SU-DHL-6 (cell line): ENCODE measurements at regions not wholly inside any gene's neighbourhood (a gene's known extent, or its start where the extent isn't known, plus 50 kb on each side); places are given as distances from the start of the nearest gene placed in this dataset.

ENCODE experiments used
- H2AFZ ChIP-seq: fragments of 200-600 bp; sonication (generic); 2 replicates; pipeline ENCODE4 v1.6.1; 2014; ENCODE audit warnings: low read depth, mild to moderate bottlenecking, moderate library complexity, mixed read lengths, antibody characterized with exemption, low read length; ENCODE audit not compliant: severe bottlenecking
- H3F3A ChIP-seq: fragments of 200-600 bp; shearing (Covaris generic); 2 replicates; pipeline ENCODE4 v1.6.0; 2016; ENCODE audit warnings: antibody characterized with exemption, mild to moderate bottlenecking; ENCODE audit not compliant: insufficient read depth
- H3K27ac ChIP-seq: fragments of 200-600 bp; sonication (generic); 2 replicates; pipeline ENCODE4 v1.5.1; 2016; ENCODE audit warnings: low read depth, mild to moderate bottlenecking, low read length, moderate library complexity, mixed read lengths
- H3K27me3 ChIP-seq: fragments of 200-600 bp; sonication (generic), shearing (Covaris generic); 2 replicates; pipeline ENCODE4 v1.6.0; 2014; ENCODE audit warnings: mild to moderate bottlenecking, low read length
- H3K36me3 ChIP-seq: fragments of 200-600 bp; sonication (generic); 2 replicates; pipeline ENCODE4 v1.6.1; 2014; ENCODE audit warnings: mild to moderate bottlenecking, low read length, mixed read lengths
- H3K4me2 ChIP-seq: fragments of 300-600, 200-600 bp; shearing (Covaris generic), sonication (generic); 2 replicates; pipeline ENCODE4 v1.6.0; 2014; ENCODE audit warnings: low read length, low read depth, mild to moderate bottlenecking; ENCODE audit not compliant: poor library complexity, severe bottlenecking
- H3K4me3 ChIP-seq: fragments of 200-600 bp; sonication (generic); 2 replicates; pipeline ENCODE4 v1.5.1; 2014; ENCODE audit warnings: antibody characterized with exemption, low read length, mild to moderate bottlenecking, mixed read lengths; ENCODE audit not compliant: insufficient read depth, poor library complexity, severe bottlenecking
- H3K79me2 ChIP-seq: fragments of 200-600 bp; sonication (generic); 2 replicates; pipeline ENCODE4 v1.6.1; 2014; ENCODE audit warnings: mild to moderate bottlenecking, low read length, moderate library complexity; ENCODE audit not compliant: insufficient read depth
- H3K9ac ChIP-seq: fragments of 200-600 bp; sonication (generic); 2 replicates; pipeline ENCODE4 v1.7.0; 2014; ENCODE audit warnings: mild to moderate bottlenecking, low read length
- H3K9me2 ChIP-seq: fragments of 200-600 bp; sonication (generic); replicated peaks from 2 replicates; pipeline ENCODE4 v1.6.1; 2014; ENCODE audit warnings: low read length; ENCODE audit not compliant: insufficient read depth
- H3K9me3 ChIP-seq: fragments of 200-600 bp; sonication (generic); 2 replicates; pipeline ENCODE4 v1.6.1; 2014; ENCODE audit warnings: low read length, mixed read lengths; ENCODE audit not compliant: insufficient read depth
- H4K20me1 ChIP-seq: fragments of 200-600 bp; sonication (generic); 2 replicates; pipeline ENCODE4 v1.6.1; 2014; ENCODE audit warnings: low read depth, mild to moderate bottlenecking, antibody characterized with exemption, low read length, moderate library complexity, mixed read lengths
- EZH2phosphoT487 ChIP-seq: fragments of 200-600 bp; sonication (generic), shearing (Covaris generic); conservative IDR thresholded peaks from 2 replicates; pipeline ENCODE4 v1.6.1; 2018; ENCODE audit warnings: mild to moderate bottlenecking, antibody characterized with exemption, low read length, moderate library complexity, mixed read lengths
- TF ChIP-seq, protein P1 (sequence below): fragments of 200-600 bp; sonication (generic); IDR thresholded peaks from one replicate; pipeline ENCODE4 v1.5.1; 2017; ENCODE audit warnings: antibody characterized with exemption, mild to moderate bottlenecking, low read length, moderate library complexity; ENCODE audit not compliant: insufficient read depth, poor library complexity, severe bottlenecking

- no peaks in the 10 kb centered on the region for H3K36me3 ChIP-seq
- H3K9ac ChIP-seq: no peak overlapping the region
- no peaks in the 10 kb centered on the region for H4K20me1 ChIP-seq
- no peak overlapping the region for H3K4me3 ChIP-seq
- H3K4me2 ChIP-seq: no peak overlapping the region
- no peak for TF ChIP-seq EZH2phosphoT487
- TF ChIP-seq, protein P1, sequence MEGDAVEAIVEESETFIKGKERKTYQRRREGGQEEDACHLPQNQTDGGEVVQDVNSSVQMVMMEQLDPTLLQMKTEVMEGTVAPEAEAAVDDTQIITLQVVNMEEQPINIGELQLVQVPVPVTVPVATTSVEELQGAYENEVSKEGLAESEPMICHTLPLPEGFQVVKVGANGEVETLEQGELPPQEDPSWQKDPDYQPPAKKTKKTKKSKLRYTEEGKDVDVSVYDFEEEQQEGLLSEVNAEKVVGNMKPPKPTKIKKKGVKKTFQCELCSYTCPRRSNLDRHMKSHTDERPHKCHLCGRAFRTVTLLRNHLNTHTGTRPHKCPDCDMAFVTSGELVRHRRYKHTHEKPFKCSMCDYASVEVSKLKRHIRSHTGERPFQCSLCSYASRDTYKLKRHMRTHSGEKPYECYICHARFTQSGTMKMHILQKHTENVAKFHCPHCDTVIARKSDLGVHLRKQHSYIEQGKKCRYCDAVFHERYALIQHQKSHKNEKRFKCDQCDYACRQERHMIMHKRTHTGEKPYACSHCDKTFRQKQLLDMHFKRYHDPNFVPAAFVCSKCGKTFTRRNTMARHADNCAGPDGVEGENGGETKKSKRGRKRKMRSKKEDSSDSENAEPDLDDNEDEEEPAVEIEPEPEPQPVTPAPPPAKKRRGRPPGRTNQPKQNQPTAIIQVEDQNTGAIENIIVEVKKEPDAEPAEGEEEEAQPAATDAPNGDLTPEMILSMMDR: no peak
- no peaks in the 10 kb centered on the region for H3K27me3 ChIP-seq
- H3K9me3 ChIP-seq: no peaks in the 10 kb centered on the region
- no peaks in the 10 kb centered on the region for H3F3A ChIP-seq
- H3K9me2 ChIP-seq: no peaks in the 10 kb centered on the region
- no peaks in the 10 kb centered on the region for H3K79me2 ChIP-seq
- H2AFZ ChIP-seq: no peak overlapping the region
- no peak overlapping the region for H3K27ac ChIP-seq
Observed at GRCh38 chr2:15749460-15750432, 158.1 kb downstream of the DDX1 start.

DNA sequence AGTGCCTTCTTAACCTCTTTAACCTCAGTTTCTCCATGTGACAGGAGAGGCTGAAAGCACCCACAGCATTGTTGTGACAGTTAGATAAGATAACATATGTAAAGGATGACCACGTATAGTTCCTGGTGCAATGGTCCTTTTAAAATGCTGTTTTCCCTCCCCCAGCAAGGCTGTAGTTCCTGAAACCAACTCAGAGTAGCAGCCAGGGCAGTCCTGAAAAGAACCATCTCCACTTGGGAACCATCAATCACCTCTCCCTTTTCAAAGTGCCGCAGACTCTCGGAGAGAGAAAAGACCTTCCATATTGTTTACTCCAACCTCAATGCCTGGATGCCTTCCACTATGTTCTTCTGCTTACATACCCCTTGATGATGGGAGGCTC is 158.8 kb downstream of the DDX1 start:
- Histone ChIP-seq H3K79me2 (no peaks in the 10 kb centered on the region), H3F3A (no peaks in the 10 kb centered on the region)
- TF ChIP-seq EZH2phosphoT487: no peak
- TF ChIP-seq, protein P1: no peak

DNA sequence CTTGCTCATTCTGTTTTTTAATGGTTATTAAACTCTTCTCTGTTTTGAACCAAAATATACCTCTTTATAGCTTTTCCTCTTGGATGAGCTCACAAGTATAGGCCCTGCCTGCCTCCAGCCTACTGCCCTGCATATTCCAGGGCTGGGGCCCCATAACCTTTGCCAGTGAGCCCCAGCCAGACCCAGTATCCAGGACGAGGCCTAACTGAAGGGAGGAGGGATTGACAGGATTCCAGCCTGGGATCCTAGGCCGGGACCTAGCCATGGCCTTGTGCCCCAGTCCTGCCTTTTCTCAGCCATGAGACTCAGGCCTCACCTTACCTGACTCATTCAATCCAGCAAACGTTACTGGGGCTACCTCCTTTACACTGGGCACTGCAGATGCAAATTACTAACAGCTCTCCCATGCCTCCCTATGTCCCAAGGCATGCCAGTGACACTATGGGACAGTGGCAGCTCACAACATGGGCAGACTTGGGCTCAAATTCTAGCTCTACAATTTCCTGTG is 159.2 kb downstream of the DDX1 start:
- no peak overlapping the region for H2AFZ ChIP-seq
- no peaks in the 10 kb centered on the region for H4K20me1 ChIP-seq
- H3K4me3 ChIP-seq: no peak overlapping the region
- H3K9me3 ChIP-seq: no peaks in the 10 kb centered on the region
- no peaks in the 10 kb centered on the region for H3K36me3 ChIP-seq
- no peak for TF ChIP-seq EZH2phosphoT487
- TF ChIP-seq, protein P1: no peak
- H3K27me3 ChIP-seq: no peaks in the 10 kb centered on the region
- no peaks in the 10 kb centered on the region for H3K79me2 ChIP-seq
- no peaks in the 10 kb centered on the region for H3K9me2 ChIP-seq
- H3K9ac ChIP-seq: no peak overlapping the region
- H3K4me2 ChIP-seq: no peak overlapping the region
- H3K27ac ChIP-seq: no peak overlapping the region
- no peaks in the 10 kb centered on the region for H3F3A ChIP-seq

More for the DNA sequence above, 158.8 kb downstream of the DDX1 start:
- H3K4me2 ChIP-seq: no peak overlapping the region
- H3K9me3 ChIP-seq: no peaks in the 10 kb centered on the region
- H3K27ac ChIP-seq: no peak overlapping the region
- no peak overlapping the region for H3K4me3 ChIP-seq
- H3K36me3 ChIP-seq: no peaks in the 10 kb centered on the region
- H3K9ac ChIP-seq: no peak overlapping the region
- H3K27me3 ChIP-seq: no peaks in the 10 kb centered on the region
- no peaks in the 10 kb centered on the region for H3K9me2 ChIP-seq
- no peaks in the 10 kb centered on the region for H4K20me1 ChIP-seq
- H2AFZ ChIP-seq: no peak overlapping the region
